K562 (cell line): ENCODE measurements at regions not wholly inside any gene's neighbourhood (a gene's known extent, or its start where the extent isn't known, plus 50 kb on each side); places are given as distances from the start of the nearest gene placed in this dataset.

Experiments
- ATAC-seq: fragments of 200-7000 bp; cut with Tn5 transposase; 3 replicates; pipeline ENCODE4 v1.9.1; 2020; ENCODE audit warnings: moderate library complexity
- BruUV-seq: library from RNA; stranded (reverse); fragments of 400-500 nt; replicated peaks from 2 replicates; lab custom pipeline; 2021; lab: Mats Ljungman, UMichigan
- CTCF ChIA-PET: fragments of 300-600 bp; formaldehyde crosslinking; extraction: SDS; loops from one replicate; lab custom pipeline; 2021; ENCODE audit warnings: low intra/inter-chr PET ratio; lab: Yijun Ruan, JAX
- POLR2A ChIA-PET: fragments of 300-600, 350-650 bp; sonication (Branson Sonifier 250); formaldehyde crosslinking; extraction: SDS; loops from one replicate; lab custom pipeline; 2021; ENCODE audit warnings: antibody characterized with exemption, inconsistent platforms; lab: Yijun Ruan, JAX
- DNase-seq, 4 experiments: peaks; one replicate each; pipeline versions ENCODE4 v3.0.0 to v3.0.0-alpha.2; 2011 to 2018; ENCODE audit warnings: low spot score in 3 of 4, mixed read lengths in 3 of 4; ENCODE audit errors: extremely low read depth in 1 of 4
- FAIRE-seq: peaks from 2 replicates; lab custom pipeline; 2011; peaks lifted over from hg19 to GRCh38; lab: Jason Lieb, UNC
- H2AFZ ChIP-seq: 2 replicates; pipeline ENCODE4 v1.6.0; 2011; ENCODE audit warnings: low read depth, low read length, control low read depth, inconsistent platforms
- H3K27ac ChIP-seq: fragments of 200-600 bp; 3 replicates; pipeline ENCODE4 v1.8.0; 2011; ENCODE audit warnings: low read depth, mild to moderate bottlenecking, control low read depth, inconsistent platforms, low read length, moderate library complexity, mixed read lengths; ENCODE audit errors: extremely low read depth
- H3K27me3 ChIP-seq, 2 experiments: fragments of 300-600 bp in 1 of 2; 2 replicates in 1 of 2; 3 replicates in 1 of 2; pipeline versions ENCODE4 v1.6.0 to v1.8.0; 2011; ENCODE audit warnings: inconsistent platforms in 2 of 2, low read length in 2 of 2, mild to moderate bottlenecking in 1 of 2, mixed read lengths in 1 of 2, moderate library complexity in 1 of 2; ENCODE audit not compliant: control insufficient read depth in 2 of 2, insufficient read depth in 2 of 2
- H3K36me3 ChIP-seq: fragments of 300-600 bp; 3 replicates; pipeline ENCODE4 v1.8.0; 2011; ENCODE audit warnings: mild to moderate bottlenecking, low read length, inconsistent platforms; ENCODE audit not compliant: control insufficient read depth, insufficient read depth
- H3K4me1 ChIP-seq, 2 experiments: fragments of 200-600 bp in 1 of 2; replicated peaks in 1 of 2; 2 replicates in 1 of 2; 3 replicates in 1 of 2; pipeline versions ENCODE4 v1.5.1 to v1.8.0; 2011; ENCODE audit warnings: inconsistent platforms in 2 of 2, low read length in 2 of 2, mild to moderate bottlenecking in 1 of 2, mixed read lengths in 1 of 2, moderate library complexity in 1 of 2; ENCODE audit not compliant: control insufficient read depth in 2 of 2, insufficient read depth in 2 of 2
- H3K4me2 ChIP-seq: 2 replicates; pipeline ENCODE4 v1.6.1; 2011; ENCODE audit warnings: low read length, control low read depth, inconsistent platforms, mixed read lengths; ENCODE audit not compliant: insufficient read depth
- H3K4me3 ChIP-seq: fragments of 200-600 bp; sonication (generic), shearing (Covaris generic); 2 replicates; pipeline ENCODE4 v1.5.1; 2016; ENCODE audit warnings: control low read depth, inconsistent platforms
- H3K79me2 ChIP-seq: fragments of 200-600 bp; 3 replicates; pipeline ENCODE4 v1.8.0; 2011; ENCODE audit warnings: low read length, inconsistent platforms; ENCODE audit not compliant: control insufficient read depth, insufficient read depth
- H3K9ac ChIP-seq, 2 experiments: 2 replicates each; pipeline versions ENCODE4 v1.6.0 to v1.6.1; 2011; ENCODE audit warnings: low read depth in 2 of 2, low read length in 2 of 2, control low read depth in 1 of 2, inconsistent platforms in 1 of 2, mild to moderate bottlenecking in 1 of 2, mixed read lengths in 1 of 2; ENCODE audit not compliant: insufficient read depth in 1 of 2
- H3K9me1 ChIP-seq: one replicate; pipeline ENCODE4 v1.6.0; 2011; ENCODE audit warnings: inconsistent platforms, mild to moderate bottlenecking, low read length, moderate library complexity; ENCODE audit not compliant: control insufficient read depth, insufficient read depth
- H3K9me3 ChIP-seq: replicated peaks from 2 replicates; pipeline ENCODE4 v1.5.1; 2011; ENCODE audit warnings: low read depth, low read length, inconsistent platforms; ENCODE audit not compliant: control insufficient read depth, insufficient read depth
- H4K20me1 ChIP-seq: replicated peaks from 2 replicates; pipeline ENCODE4 v1.6.1; 2011; ENCODE audit warnings: low read length, inconsistent platforms, mixed read lengths; ENCODE audit not compliant: control insufficient read depth, insufficient read depth
- GATA2 ChIP-seq: sonication (generic); formaldehyde crosslinking; IDR thresholded peaks from 2 replicates; pipeline ENCODE4 v1.4.0; 2020; ENCODE audit warnings: mild to moderate bottlenecking, missing genetic modification reagents
- HBP1 ChIP-seq: fragments of 450-650 bp; formaldehyde crosslinking; IDR thresholded peaks from 2 replicates; pipeline ENCODE4 v1.4.0; 2022; ENCODE audit warnings: missing genetic modification characterization
- HNRNPK ChIP-seq: fragments of 200-400 bp; formaldehyde crosslinking; IDR thresholded peaks from one replicate; pipeline ENCODE4 v1.6.1; 2018; ENCODE audit warnings: mild to moderate bottlenecking, low read depth, low read length; ENCODE audit not compliant: poor library complexity, severe bottlenecking
- KHSRP ChIP-seq: fragments of 450-650 bp; IDR thresholded peaks from 2 replicates; pipeline ENCODE4 v1.6.1; 2017
- NR4A1 ChIP-seq, 2 experiments: fragments of 250-450 bp in 1 of 2; fragments of 450-650 bp in 1 of 2; sonication (Bioruptor Pico) in 1 of 2; IDR thresholded peaks; 2 replicates each; pipeline versions ENCODE4 v1.4.0 to v1.6.1; 2016 to 2020; ENCODE audit warnings: mild to moderate bottlenecking in 2 of 2, missing compliant biosample characterization in 1 of 2, missing genetic modification characterization in 1 of 2, moderate library complexity in 1 of 2
- XRCC5 ChIP-seq: fragments of 200-400 bp; formaldehyde crosslinking; IDR thresholded peaks from 2 replicates; pipeline ENCODE4 v1.6.1; 2017; ENCODE audit warnings: low read depth, mild to moderate bottlenecking, low read length
- ZC3H8 ChIP-seq: fragments of 450-650 bp; IDR thresholded peaks from 2 replicates; pipeline ENCODE4 v1.6.1; 2017
- ZFP1 ChIP-seq: fragments of 450-650 bp; formaldehyde crosslinking; IDR thresholded peaks from 2 replicates; pipeline ENCODE4 v1.4.0; 2020; ENCODE audit warnings: mild to moderate bottlenecking, mixed read lengths
- WGBS: fragments of 100-300 bp; shearing (Covaris generic); methylation state at CpG from one replicate; pipeline ENCODE4 v1.1.6; 2016; ENCODE audit warnings: low coverage, mixed read lengths; ENCODE audit not compliant: insufficient coverage; ENCODE audit errors: missing lambda C conversion rate; 5-methylcytosine and 5-hydroxymethylcytosine counted together
- in situ Hi-C: fragments of 300-500 bp; cut with MboI; formaldehyde crosslinking; loops from 4 replicates; pipeline ENCODE4 v1.15.0; 2018; ENCODE audit warnings: inconsistent platforms, mixed read lengths
- intact Hi-C: fragments of 100-400 bp; cut with micrococcal nuclease; formaldehyde crosslinking; loops from 2 replicates; pipeline ENCODE4 v1.14.2; 2022

- H3K36me3 ChIP-seq, result no peaks in the 10 kb centered on the region
- no peak for TF ChIP-seq XRCC5
- TF ChIP-seq HNRNPK, result no peak
- TF ChIP-seq KHSRP, result no peak
- no peak for TF ChIP-seq ZC3H8
- H3K79me2 ChIP-seq, result no peaks in the 10 kb centered on the region
- no peak for DNase-seq
- intact Hi-C loops, result no loop called here
- in situ Hi-C loops, result no loop called here
- BruUV-seq, result no TSS peak
- 0% methylated on average over 5 of the region's 5 CpGs for WGBS
- no peak for ATAC-seq
- no peaks in the 10 kb centered on the region for H3K9me1 ChIP-seq
- H3K9ac ChIP-seq, result no peak overlapping the region
- no peaks in the 10 kb centered on the region for H3K4me1 ChIP-seq
- H4K20me1 ChIP-seq, result no peaks in the 10 kb centered on the region
- CTCF ChIA-PET, result no interaction called here
- POLR2A ChIA-PET, result no interaction called here
- H3K27me3 ChIP-seq, result no peaks in the 10 kb centered on the region
- no peaks in the 10 kb centered on the region for H3K9me3 ChIP-seq
- no peak for FAIRE-seq
- H3K27ac ChIP-seq, result no peak overlapping the region
- H3K4me3 ChIP-seq, result no peak overlapping the region
- H3K4me2 ChIP-seq, result no peak overlapping the region
- H2AFZ ChIP-seq, result no peak overlapping the region
Observed at GRCh38 chr7:52897713-52898112, 137.7 kb upstream of the POM121L12 start.

- Histone ChIP-seq H3K9me1 (no peaks in the 10 kb centered on the region), H2AFZ (no peak overlapping the region), H3K9ac (no peak overlapping the region), H3K4me1 (no peaks in the 10 kb centered on the region), H3K36me3 (no peaks in the 10 kb centered on the region), H3K79me2 (no peaks in the 10 kb centered on the region), H4K20me1 (no peaks in the 10 kb centered on the region), H3K27me3 (no peaks in the 10 kb centered on the region), H3K4me3 (no peak overlapping the region), H3K27ac (no peak overlapping the region), H3K4me2 (no peak overlapping the region), H3K9me3 (no peaks in the 10 kb centered on the region)
- BruUV-seq, result no TSS peak
- 1% methylated on average over 5 of the region's 5 CpGs for WGBS
- FAIRE-seq (no peak), DNase-seq (no peak), ATAC-seq (no peak)
- ChIA-PET POLR2A (no interaction called here), CTCF (no interaction called here)
- TF ChIP-seq NR4A1 (CRISPR knock-in tag; IDR thresholded peaks at IDR 0.05), result no peak
- TF ChIP-seq NR4A1 (tag; IDR thresholded peaks at IDR 0.05), result no peak
- no peak for TF ChIP-seq ZFP1 (CRISPR knock-in tag)
- TF ChIP-seq GATA2 (CRISPR knock-in tag), result no peak
- TF ChIP-seq HBP1 (CRISPR knock-in tag), result no peak
- intact Hi-C loops (no loop called here), in situ Hi-C loops (no loop called here)
Observed at GRCh38 chr7:52897288-52897687, 138.1 kb upstream of the POM121L12 start.
